CD4-positive, alpha-beta T cell treated with Interleukin-4 for 1 hour (primary cell): ENCODE measurements at regions not wholly inside any gene's neighbourhood (a gene's known extent, or its start where the extent isn't known, plus 50 kb on each side); places are given as distances from the start of the nearest gene placed in this dataset.

ENCODE experiments used
- DNase-seq, 2 donors: peaks; one replicate each; pipeline ENCODE4 v3.0.0-alpha.2; 2020 to 2022

GRCh38 chr5:145237843-145238242, 597.3 kb downstream of the PRELID2 start:
- no peak for DNase-seq

- no peak for DNase-seq
Measured at GRCh38 chr5:145236983-145237382, 598.2 kb downstream of the PRELID2 start.

- DNase-seq = no peak
Measured at GRCh38 chr5:145236127-145236526, 599.0 kb downstream of the PRELID2 start.

GRCh38 chr5:145233461-145233860, 601.7 kb downstream of the PRELID2 start:
- no peak for DNase-seq

GRCh38 chr5:145230781-145231180, 604.4 kb downstream of the PRELID2 start:
- no peak for DNase-seq

GRCh38 chr5:145228564-145228963, 606.6 kb downstream of the PRELID2 start:
- DNase-seq = no peak

- no peak for DNase-seq
Measured at GRCh38 chr5:145227881-145228280, 607.3 kb downstream of the PRELID2 start.

- DNase-seq = no peak
Measured at GRCh38 chr5:145226726-145227125, 608.4 kb downstream of the PRELID2 start.

GRCh38 chr5:145225529-145225928, 609.6 kb downstream of the PRELID2 start:
- DNase-seq = no peak

GRCh38 chr5:145223582-145223981, 611.6 kb downstream of the PRELID2 start:
- no peak for DNase-seq

- no peak for DNase-seq
Measured at GRCh38 chr5:145222622-145223021, 612.5 kb downstream of the PRELID2 start.

- no peak for DNase-seq
Measured at GRCh38 chr5:145221416-145221815, 613.7 kb downstream of the PRELID2 start.

- DNase-seq = no peak
Measured at GRCh38 chr5:145220481-145220880, 614.7 kb downstream of the PRELID2 start.

- no peak for DNase-seq
Measured at GRCh38 chr5:145218982-145219381, 616.2 kb downstream of the PRELID2 start.

- DNase-seq = no peak
Measured at GRCh38 chr5:145218019-145218418, 617.1 kb downstream of the PRELID2 start.

GRCh38 chr5:145210020-145210419, 625.1 kb downstream of the PRELID2 start:
- no peak for DNase-seq

GRCh38 chr5:145205546-145205945, 629.6 kb downstream of the PRELID2 start:
- no peak for DNase-seq

- no peak for DNase-seq
Measured at GRCh38 chr5:145204743-145205142, 630.4 kb downstream of the PRELID2 start.

- no peak for DNase-seq
Measured at GRCh38 chr5:145203193-145203592, 631.9 kb downstream of the PRELID2 start.

- no peak for DNase-seq
Measured at GRCh38 chr5:145198525-145199260, 636.4 kb downstream of the PRELID2 start.

GRCh38 chr5:145189746-145190145, 645.4 kb downstream of the PRELID2 start:
- DNase-seq = no peak

- DNase-seq = no peak
Measured at GRCh38 chr5:145180371-145180770, 654.8 kb downstream of the PRELID2 start.

- no peak for DNase-seq
Measured at GRCh38 chr5:145178641-145179523, 656.3 kb downstream of the PRELID2 start.

- DNase-seq = no peak
Measured at GRCh38 chr5:145176041-145176440, 659.1 kb downstream of the PRELID2 start.
